Nephron progenitor cell (in vitro differentiated cells): ENCODE measurements at regions not wholly inside any gene's neighbourhood (a gene's known extent, or its start where the extent isn't known, plus 50 kb on each side); places are given as distances from the start of the nearest gene placed in this dataset.

Experiments
- DNase-seq: peaks from one replicate; pipeline ENCODE4 v3.0.0; 2021
- H3K27ac Mint-ChIP-seq: 2 replicates; pipeline ENCODE4 v1.8.0; 2021; ENCODE audit warnings: mild to moderate bottlenecking, moderate library complexity, mixed read lengths
- H3K27me3 Mint-ChIP-seq: 2 replicates; pipeline ENCODE4 v1.8.0; 2021; ENCODE audit warnings: mild to moderate bottlenecking, low read depth, mixed read lengths; ENCODE audit not compliant: poor library complexity
- H3K36me3 Mint-ChIP-seq: 2 replicates; pipeline ENCODE4 v1.8.0; 2021; ENCODE audit warnings: low read depth, mixed read lengths
- H3K4me1 Mint-ChIP-seq: 2 replicates; pipeline ENCODE4 v1.8.0; 2021; ENCODE audit warnings: mixed read lengths
- H3K4me3 Mint-ChIP-seq: 2 replicates; pipeline ENCODE4 v1.8.0; 2021; ENCODE audit warnings: mild to moderate bottlenecking, moderate library complexity, mixed read lengths
- H3K9me3 Mint-ChIP-seq: 2 replicates; pipeline ENCODE4 v1.8.0; 2021; ENCODE audit warnings: mild to moderate bottlenecking, moderate library complexity, mixed read lengths
- TF ChIP-seq, protein P1 (sequence below): fragments of 200-600 bp; sonication (generic); IDR thresholded peaks from 2 replicates; pipeline ENCODE4 v1.5.0; 2021; ENCODE audit warnings: antibody characterized with exemption

GRCh38 chr6:44715188-44715587 lies 327.7 kb downstream of the CDC5L start:
- TF ChIP-seq, protein P1, sequence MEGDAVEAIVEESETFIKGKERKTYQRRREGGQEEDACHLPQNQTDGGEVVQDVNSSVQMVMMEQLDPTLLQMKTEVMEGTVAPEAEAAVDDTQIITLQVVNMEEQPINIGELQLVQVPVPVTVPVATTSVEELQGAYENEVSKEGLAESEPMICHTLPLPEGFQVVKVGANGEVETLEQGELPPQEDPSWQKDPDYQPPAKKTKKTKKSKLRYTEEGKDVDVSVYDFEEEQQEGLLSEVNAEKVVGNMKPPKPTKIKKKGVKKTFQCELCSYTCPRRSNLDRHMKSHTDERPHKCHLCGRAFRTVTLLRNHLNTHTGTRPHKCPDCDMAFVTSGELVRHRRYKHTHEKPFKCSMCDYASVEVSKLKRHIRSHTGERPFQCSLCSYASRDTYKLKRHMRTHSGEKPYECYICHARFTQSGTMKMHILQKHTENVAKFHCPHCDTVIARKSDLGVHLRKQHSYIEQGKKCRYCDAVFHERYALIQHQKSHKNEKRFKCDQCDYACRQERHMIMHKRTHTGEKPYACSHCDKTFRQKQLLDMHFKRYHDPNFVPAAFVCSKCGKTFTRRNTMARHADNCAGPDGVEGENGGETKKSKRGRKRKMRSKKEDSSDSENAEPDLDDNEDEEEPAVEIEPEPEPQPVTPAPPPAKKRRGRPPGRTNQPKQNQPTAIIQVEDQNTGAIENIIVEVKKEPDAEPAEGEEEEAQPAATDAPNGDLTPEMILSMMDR: no peak
- H3K4me3 Mint-ChIP-seq: no peak overlapping the region
- no peaks in the 10 kb centered on the region for H3K36me3 Mint-ChIP-seq
- H3K9me3 Mint-ChIP-seq: no peaks in the 10 kb centered on the region
- DNase-seq: no peak
- peaks cover 9% of the 10 kb centered on the region for H3K27me3 Mint-ChIP-seq
- H3K4me1 Mint-ChIP-seq: peaks cover 20% of the 10 kb centered on the region
- H3K27ac Mint-ChIP-seq: no peak overlapping the region

GRCh38 chr6:44715925-44716324 lies 328.4 kb downstream of the CDC5L start:
- no peaks in the 10 kb centered on the region for H3K36me3 Mint-ChIP-seq
- no peaks in the 10 kb centered on the region for H3K9me3 Mint-ChIP-seq
- peaks cover 9% of the 10 kb centered on the region for H3K27me3 Mint-ChIP-seq
- H3K4me1 Mint-ChIP-seq: peaks cover 20% of the 10 kb centered on the region
- TF ChIP-seq, protein P1: no peak
- H3K4me3 Mint-ChIP-seq: no peak overlapping the region
- DNase-seq: no peak
- H3K27ac Mint-ChIP-seq: no peak overlapping the region

GRCh38 chr6:44717431-44717830 lies 329.9 kb downstream of the CDC5L start:
- Mint-ChIP-seq H3K27ac (no peak overlapping the region), H3K9me3 (no peaks in the 10 kb centered on the region), H3K36me3 (no peaks in the 10 kb centered on the region), H3K27me3 (peaks cover 9% of the 10 kb centered on the region), H3K4me3 (no peak overlapping the region), H3K4me1 (peaks cover 25% of the 10 kb centered on the region)
- TF ChIP-seq, protein P1: no peak
- DNase-seq: no peak

GRCh38 chr6:44721954-44722578 lies 334.6 kb downstream of the CDC5L start:
- Mint-ChIP-seq H3K27ac (no peak overlapping the region), H3K9me3 (no peaks in the 10 kb centered on the region), H3K27me3 (peaks cover 4% of the 10 kb centered on the region), H3K4me1 (peaks cover 25% of the 10 kb centered on the region), H3K36me3 (no peaks in the 10 kb centered on the region), H3K4me3 (no peak overlapping the region)
- DNase-seq: no peak
- TF ChIP-seq, protein P1: no peak

DNA sequence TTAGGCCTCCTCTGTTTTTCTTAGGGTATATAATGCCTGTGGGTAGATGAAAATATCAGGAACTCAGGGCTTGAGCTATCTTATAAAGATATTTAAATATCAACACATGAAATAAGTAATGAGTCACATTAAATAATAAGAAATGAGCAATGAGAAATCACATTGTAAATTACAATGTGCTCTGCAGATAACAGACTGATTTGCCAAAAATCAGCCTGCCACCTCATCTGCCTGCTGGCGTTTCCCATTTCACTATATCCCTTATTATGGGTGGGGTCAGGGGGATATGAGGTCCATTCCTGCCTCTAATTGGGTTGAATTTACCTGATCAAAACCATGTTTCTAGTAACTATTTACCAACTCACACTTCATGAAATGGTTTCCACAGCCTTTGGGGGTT lies 335.2 kb downstream of the CDC5L start:
- TF ChIP-seq, protein P1: no peak
- no peak for DNase-seq
- peaks cover 8% of the 10 kb centered on the region for H3K27me3 Mint-ChIP-seq
- H3K27ac Mint-ChIP-seq: no peak overlapping the region
- H3K9me3 Mint-ChIP-seq: no peaks in the 10 kb centered on the region
- peaks cover 25% of the 10 kb centered on the region for H3K4me1 Mint-ChIP-seq
- no peak overlapping the region for H3K4me3 Mint-ChIP-seq
- H3K36me3 Mint-ChIP-seq: no peaks in the 10 kb centered on the region

DNA sequence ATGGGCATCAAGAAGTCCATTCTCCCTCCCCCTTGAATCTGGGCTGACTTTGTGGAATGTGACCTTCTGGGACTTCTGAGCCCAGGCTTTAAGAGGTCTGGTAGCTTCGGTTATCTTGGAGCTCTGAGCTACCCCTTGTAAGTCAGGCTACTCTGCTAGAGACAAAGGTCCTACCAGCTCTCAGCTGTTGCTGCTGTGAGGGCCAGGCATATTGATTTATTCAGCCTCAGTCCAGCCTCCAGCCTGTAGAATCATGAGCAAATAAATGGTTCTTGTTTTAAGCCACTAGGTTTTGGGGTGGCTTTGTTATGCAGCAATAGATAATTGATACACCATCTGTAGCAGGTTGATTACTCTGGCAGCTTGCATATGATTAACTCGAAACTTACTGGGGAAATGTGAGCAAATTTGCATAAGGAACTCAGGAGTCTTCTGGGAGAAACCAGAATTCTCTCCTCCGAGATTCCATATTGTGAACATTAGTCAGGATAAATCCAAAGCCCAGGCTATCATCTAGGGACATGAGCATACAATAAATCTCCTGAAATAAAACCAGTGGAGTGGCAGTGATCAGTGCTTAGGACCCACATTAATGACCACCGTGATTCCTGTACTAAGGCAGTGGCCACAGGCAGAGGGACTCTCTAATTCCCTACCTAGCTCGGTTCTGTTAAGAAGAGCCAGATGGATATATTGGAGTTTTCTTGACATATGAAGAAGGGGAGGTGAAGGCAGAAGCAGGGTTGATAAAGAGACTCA lies 336.1 kb downstream of the CDC5L start:
- Mint-ChIP-seq H3K27ac (no peak overlapping the region), H3K4me1 (peaks cover 25% of the 10 kb centered on the region), H3K36me3 (no peaks in the 10 kb centered on the region), H3K4me3 (no peak overlapping the region), H3K9me3 (no peaks in the 10 kb centered on the region), H3K27me3 (peaks cover 12% of the 10 kb centered on the region)
- no peak for DNase-seq
- TF ChIP-seq, protein P1: no peak
